HepG2 (cell line): ENCODE measurements at regions not wholly inside any gene's neighbourhood (a gene's known extent, or its start where the extent isn't known, plus 50 kb on each side); places are given as distances from the start of the nearest gene placed in this dataset.

Source experiments
- CBX2 ChIP-seq, 2 experiments: fragments of 200-600 bp in 1 of 2; sonication (generic); formaldehyde crosslinking in 1 of 2; IDR thresholded peaks; 2 replicates each; pipeline versions ENCODE4 v1.7.0 to v1.8.1; 2018 to 2022; ENCODE audit warnings: low read depth in 2 of 2, low read length in 1 of 2, mild to moderate bottlenecking in 1 of 2, missing genetic modification reagents in 1 of 2
- CBX5 ChIP-seq: sonication (generic); formaldehyde crosslinking; IDR thresholded peaks from 2 replicates; pipeline ENCODE4 v1.4.0; 2020; ENCODE audit warnings: missing genetic modification reagents, borderline replicate concordance
- FOXM1 ChIP-seq: sonication (generic); formaldehyde crosslinking; IDR thresholded peaks from 2 replicates; pipeline ENCODE4 v1.5.0; 2020; ENCODE audit warnings: missing genetic modification reagents
- KDM3A ChIP-seq: IDR thresholded peaks from 2 replicates; pipeline ENCODE4 v1.6.1; 2018; ENCODE audit warnings: low read depth, missing compliant biosample characterization
- PCBP2 ChIP-seq: fragments of 200-400 bp; formaldehyde crosslinking; optimal IDR thresholded peaks from 2 replicates; pipeline ENCODE3; 2018; ENCODE audit warnings: low read length, low read depth; ENCODE audit not compliant: poor library complexity, severe bottlenecking
- PHF5A ChIP-seq: IDR thresholded peaks from one replicate; pipeline ENCODE4 v1.6.1; 2018; ENCODE audit warnings: low read depth, missing genetic modification reagents; ENCODE audit not compliant: unreplicated experiment
- POLR2A ChIP-seq, 2 experiments: IDR thresholded peaks; 2 replicates each; pipeline ENCODE4 v1.6.1; 2011; ENCODE audit warnings: low read depth in 2 of 2, low read length in 2 of 2, mild to moderate bottlenecking in 1 of 2, moderate library complexity in 1 of 2; ENCODE audit not compliant: insufficient read depth in 1 of 2
- SUZ12 ChIP-seq: fragments of 150-350 bp; IDR thresholded peaks from 2 replicates; pipeline ENCODE4 v1.6.1; 2014; ENCODE audit warnings: low read depth, low read length
- TEAD3 ChIP-seq: optimal IDR thresholded peaks from 2 replicates; pipeline ENCODE3; 2016; ENCODE audit warnings: borderline replicate concordance
- ZNF569 ChIP-seq: sonication (generic); formaldehyde crosslinking; IDR thresholded peaks from 2 replicates; pipeline ENCODE4 v1.5.0; 2020; ENCODE audit warnings: mild to moderate bottlenecking, missing genetic modification reagents, moderate library complexity, borderline replicate concordance

DNA sequence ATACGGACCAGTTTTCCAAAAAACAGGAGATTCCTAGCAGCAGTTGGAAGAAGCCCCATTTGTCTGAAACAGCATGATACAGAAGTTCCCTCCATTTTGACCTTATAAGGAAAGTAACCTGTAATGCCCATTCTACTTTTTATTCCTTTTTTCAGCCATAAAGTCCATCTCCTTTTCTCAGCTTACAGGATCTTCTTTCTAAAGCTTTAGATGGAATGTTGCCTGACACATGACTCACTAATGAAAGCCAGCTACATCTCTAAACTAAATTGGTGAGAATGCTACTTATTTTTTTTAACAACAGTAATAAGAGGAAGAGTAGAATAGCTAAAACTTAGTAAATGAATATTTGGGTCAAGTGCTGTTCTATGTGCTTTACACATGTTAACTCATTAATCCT is 234.1 kb downstream of the CDH26 start:
- no peak for TF ChIP-seq KDM3A (CRISPR knock-in tag)
- no peak for TF ChIP-seq POLR2A (IDR thresholded peaks at IDR 0.05; ENCODE audit: insufficient read depth in 1 of 2, low read depth in 2 of 2, low read length in 2 of 2)
- no peak for TF ChIP-seq CBX2 (IDR thresholded peaks at IDR 0.05; ENCODE audit: low read depth, low read length)
- no peak for TF ChIP-seq CBX2 (CRISPR knock-in tag; IDR thresholded peaks at IDR 0.05; ENCODE audit: low read depth)
- TF ChIP-seq SUZ12, result no peak
- no peak for TF ChIP-seq CBX5
- TF ChIP-seq ZNF569 (CRISPR knock-in tag), result no peak
- no peak for TF ChIP-seq PHF5A (CRISPR knock-in tag)
- no peak for TF ChIP-seq FOXM1 (CRISPR knock-in tag)
- no peak for TF ChIP-seq PCBP2
- no peak for TF ChIP-seq TEAD3 (CRISPR knock-in tag)
